ENCODE measurements at regions not wholly inside any gene's neighbourhood (a gene's known extent, or its start where the extent isn't known, plus 50 kb on each side); places are given as distances from the start of the nearest gene placed in this dataset. TPM values are rescaled to one million over a fixed set of nuclear protein-coding genes. Genes with fewer than 3 reads are reported as not detected.

- H3K9me3 ChIP-seq = no peaks in the 10 kb centered on the region
- DNase-seq = no peak
- no peak overlapping the region for H3K4me3 ChIP-seq (replicated peaks in 1 of 3)
- H3K27me3 ChIP-seq = no peaks in the 10 kb centered on the region
- H3K36me3 ChIP-seq = no peaks in the 10 kb centered on the region
- TF ChIP-seq CTCF (IDR thresholded peaks at IDR 0.05) (no peak), POLR2A (IDR thresholded peaks at IDR 0.05) (no peak)
- no peak overlapping the region for H3K27ac ChIP-seq
- WGBS, 2 donors = 75 to 80% methylated on average over 2 of the region's 2 CpGs
- H3K4me1 ChIP-seq = no peaks in the 10 kb centered on the region
- intact Hi-C loops (cut with DNase I) = no loop called here
Observed at GRCh38 chr4:52529983-52530382, 129.1 kb downstream of the USP46 start.

GRCh38 chr4:52535793-52536192, 123.3 kb downstream of the USP46 start:
- TF ChIP-seq POLR2A (IDR thresholded peaks at IDR 0.05) = no peak
- no peak for TF ChIP-seq CTCF (IDR thresholded peaks at IDR 0.05)
- no peaks in the 10 kb centered on the region for H3K4me1 ChIP-seq
- H3K4me3 ChIP-seq (replicated peaks in 1 of 3) = no peak overlapping the region
- H3K36me3 ChIP-seq = no peaks in the 10 kb centered on the region
- no peak for DNase-seq
- H3K9me3 ChIP-seq = no peaks in the 10 kb centered on the region
- intact Hi-C loops (cut with DNase I) = no loop called here
- WGBS, 2 donors = 90% methylated on average over 5 of the region's 5 CpGs
- no peaks in the 10 kb centered on the region for H3K27me3 ChIP-seq
- H3K27ac ChIP-seq = no peak overlapping the region

Small RNAs in the stretch of these regions (small RNA-seq; reads per million reads assigned to genes)
- gene RNU6-1252P = not detected

Measured in thyroid gland (tissue), 4 donors.